OCI-LY1 (cell line): ENCODE measurements at regions not wholly inside any gene's neighbourhood (a gene's known extent, or its start where the extent isn't known, plus 50 kb on each side); places are given as distances from the start of the nearest gene placed in this dataset.
"Not testable (repeated sequence)": the region's sequence is repeated elsewhere in the genome, so short reads cannot be mapped to it uniquely, and the experiment has no call there.

Source experiments
- EZH2 ChIP-seq: fragments of 200-600 bp; sonication (generic), shearing (Covaris generic); IDR thresholded peaks from 2 replicates; pipeline ENCODE4 v1.8.0; 2017; ENCODE audit warnings: borderline replicate concordance, mixed run types, mild to moderate bottlenecking, antibody characterized with exemption, low read length, moderate library complexity, mixed read lengths
- TF ChIP-seq, protein P1 (sequence below): fragments of 200-600 bp; sonication (generic), shearing (Covaris generic); IDR thresholded peaks from 2 replicates; pipeline ENCODE4 v1.5.1; 2017; ENCODE audit warnings: mild to moderate bottlenecking, antibody characterized with exemption, low read length, moderate library complexity, mixed read lengths

DNA sequence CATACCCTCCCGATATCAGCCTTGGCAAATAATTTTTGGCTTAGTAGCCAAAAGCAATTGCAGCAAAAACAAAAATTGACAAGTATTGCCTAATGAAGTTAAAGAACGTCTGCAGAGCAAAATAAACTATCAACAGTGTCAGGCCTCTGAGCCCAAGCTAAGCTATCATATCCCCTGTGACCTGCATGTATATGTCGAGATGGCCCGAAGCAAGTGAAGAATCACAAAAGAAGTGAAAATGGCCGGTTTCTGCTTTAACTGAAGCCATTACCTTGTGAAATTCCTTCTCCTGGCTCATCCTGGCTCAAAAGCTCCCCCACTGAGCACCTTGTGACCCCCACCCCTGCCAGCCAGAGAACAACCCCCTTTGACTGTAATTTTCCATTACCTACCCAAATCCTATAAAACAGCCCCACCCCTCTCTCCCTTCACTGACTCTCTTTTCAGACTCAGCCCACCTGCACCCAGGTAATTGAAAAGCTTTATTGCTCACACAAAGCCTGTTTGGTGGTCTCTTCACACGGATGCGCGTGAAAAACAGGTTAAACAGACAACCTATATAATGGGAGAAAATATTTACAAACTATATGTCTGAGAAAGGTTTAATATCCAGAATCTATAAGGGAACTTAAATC, 466.3 kb downstream of the PYDC2 start:
- TF ChIP-seq, protein P1, sequence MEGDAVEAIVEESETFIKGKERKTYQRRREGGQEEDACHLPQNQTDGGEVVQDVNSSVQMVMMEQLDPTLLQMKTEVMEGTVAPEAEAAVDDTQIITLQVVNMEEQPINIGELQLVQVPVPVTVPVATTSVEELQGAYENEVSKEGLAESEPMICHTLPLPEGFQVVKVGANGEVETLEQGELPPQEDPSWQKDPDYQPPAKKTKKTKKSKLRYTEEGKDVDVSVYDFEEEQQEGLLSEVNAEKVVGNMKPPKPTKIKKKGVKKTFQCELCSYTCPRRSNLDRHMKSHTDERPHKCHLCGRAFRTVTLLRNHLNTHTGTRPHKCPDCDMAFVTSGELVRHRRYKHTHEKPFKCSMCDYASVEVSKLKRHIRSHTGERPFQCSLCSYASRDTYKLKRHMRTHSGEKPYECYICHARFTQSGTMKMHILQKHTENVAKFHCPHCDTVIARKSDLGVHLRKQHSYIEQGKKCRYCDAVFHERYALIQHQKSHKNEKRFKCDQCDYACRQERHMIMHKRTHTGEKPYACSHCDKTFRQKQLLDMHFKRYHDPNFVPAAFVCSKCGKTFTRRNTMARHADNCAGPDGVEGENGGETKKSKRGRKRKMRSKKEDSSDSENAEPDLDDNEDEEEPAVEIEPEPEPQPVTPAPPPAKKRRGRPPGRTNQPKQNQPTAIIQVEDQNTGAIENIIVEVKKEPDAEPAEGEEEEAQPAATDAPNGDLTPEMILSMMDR, result not testable (repeated sequence)
- not testable (repeated sequence) for TF ChIP-seq EZH2
